Umbilical cord (tissue), 1 donor: ENCODE measurements at regions not wholly inside any gene's neighbourhood (a gene's known extent, or its start where the extent isn't known, plus 50 kb on each side); places are given as distances from the start of the nearest gene placed in this dataset.

Experiments
- DNase-seq: peaks from one replicate; pipeline ENCODE4 v3.0.0-alpha.2; 2015; ENCODE audit warnings: low spot score

DNA sequence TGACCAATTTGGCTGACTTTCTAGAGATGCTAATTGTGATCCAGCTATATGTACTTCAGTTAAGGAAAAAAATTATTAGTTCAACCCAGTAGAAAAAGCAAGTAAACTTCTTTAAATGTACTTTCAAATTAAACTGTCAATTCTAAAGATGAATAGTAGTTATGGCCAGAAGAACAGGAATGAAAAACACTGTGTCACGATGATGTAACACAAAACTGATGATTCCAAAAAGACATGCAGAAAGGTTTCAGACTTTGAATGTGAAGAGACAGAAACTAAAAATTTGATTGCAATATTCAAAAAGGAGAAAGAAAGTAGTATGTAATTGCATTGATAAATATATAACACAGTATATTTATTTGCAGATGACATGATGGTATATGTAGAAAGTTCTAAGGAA lies 127.3 kb upstream of the NR4A3 start:
- no peak for DNase-seq

DNA sequence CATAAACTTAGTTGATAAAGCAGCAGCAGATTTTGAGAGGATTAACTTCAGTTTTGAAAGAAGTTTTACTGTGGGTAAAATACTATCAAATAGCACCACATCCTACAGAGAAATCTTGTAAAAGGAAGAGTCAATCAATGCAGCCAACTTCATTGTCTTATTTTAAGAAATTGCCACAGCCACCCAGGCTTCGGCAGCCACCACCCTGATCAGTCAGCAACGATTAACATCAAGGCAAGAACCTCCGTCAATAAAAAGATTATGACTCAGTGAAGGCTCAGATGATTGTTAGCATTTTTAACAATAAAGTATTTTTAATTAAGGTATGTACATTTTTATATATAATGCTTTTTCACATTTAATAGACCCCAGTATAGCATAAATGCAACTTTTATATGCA lies 122.3 kb upstream of the NR4A3 start:
- no peak for DNase-seq

DNA sequence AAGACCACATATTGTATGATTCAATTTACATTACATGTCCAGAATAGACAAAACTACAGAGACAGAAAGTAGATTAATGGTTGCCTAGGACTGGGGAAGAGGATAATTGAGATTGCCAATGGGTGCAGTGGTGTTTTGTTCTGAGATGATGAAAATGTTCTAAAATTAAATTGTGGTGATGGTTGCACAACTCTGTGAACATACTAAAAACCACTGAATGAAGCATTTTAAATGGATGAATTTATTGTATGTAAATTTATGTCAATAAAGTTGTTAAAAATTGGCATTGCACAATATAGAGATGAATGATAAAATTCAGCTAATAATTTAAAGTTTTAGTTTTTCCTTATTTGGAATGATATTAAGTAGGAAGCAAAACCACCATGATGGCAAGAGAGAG lies 109.5 kb upstream of the NR4A3 start:
- no peak for DNase-seq

- DNase-seq: no peak
These were observed 107.8 kb upstream of the NR4A3 start for GRCh38 chr9:99713838-99714306.

GRCh38 chr9:99718631-99719030 lies 103.1 kb upstream of the NR4A3 start:
- DNase-seq: no peak

GRCh38 chr9:99720455-99721050 lies 101.1 kb upstream of the NR4A3 start:
- no peak for DNase-seq

- no peak for DNase-seq
These were observed 99.8 kb upstream of the NR4A3 start for GRCh38 chr9:99721898-99722297.

- DNase-seq: no peak
These were observed 98.8 kb upstream of the NR4A3 start for GRCh38 chr9:99722877-99723276.

- no peak for DNase-seq
These were observed 97.0 kb upstream of the NR4A3 start for GRCh38 chr9:99724640-99725039.

DNA sequence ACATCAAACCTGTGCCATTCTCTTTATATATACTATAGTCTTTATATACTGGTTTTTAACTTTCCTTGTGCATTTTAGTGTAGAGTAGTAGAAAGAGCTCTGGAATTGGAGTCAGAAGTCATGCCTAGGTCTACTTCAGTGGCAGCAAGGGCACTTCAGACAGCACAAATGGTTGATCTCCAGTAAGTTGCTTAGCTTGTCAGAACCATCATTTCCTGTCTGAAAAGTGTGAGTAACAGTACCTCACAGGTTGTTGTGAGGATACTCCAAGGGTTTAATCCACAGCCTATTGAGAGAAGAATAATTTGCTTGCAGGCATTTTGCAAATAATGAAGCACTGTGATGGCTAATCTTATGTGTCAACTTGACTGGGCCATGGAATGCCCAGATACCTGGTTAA lies 95.8 kb upstream of the NR4A3 start:
- DNase-seq: no peak

DNA sequence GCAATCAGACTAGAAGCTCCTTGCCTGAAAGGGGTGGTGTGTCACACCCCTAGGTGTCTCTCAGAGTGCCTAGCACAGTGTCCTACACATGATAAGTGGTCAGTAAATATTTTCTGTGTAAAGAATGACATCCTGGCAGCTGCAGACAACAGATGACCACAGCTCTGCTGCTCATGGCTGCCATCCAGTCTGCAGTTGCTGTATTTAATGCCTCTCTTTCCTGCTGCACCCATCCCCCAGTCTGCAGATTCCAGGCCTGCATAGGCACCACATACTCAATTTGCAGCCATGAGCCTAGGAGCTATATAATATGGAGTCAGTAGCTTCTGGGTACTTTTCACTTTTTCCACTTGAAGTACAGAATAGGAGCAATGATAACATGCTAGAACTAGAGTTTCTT lies 94.9 kb upstream of the NR4A3 start:
- DNase-seq: no peak

- no peak for DNase-seq
These were observed 91.6 kb upstream of the NR4A3 start for GRCh38 chr9:99730062-99730461.

DNA sequence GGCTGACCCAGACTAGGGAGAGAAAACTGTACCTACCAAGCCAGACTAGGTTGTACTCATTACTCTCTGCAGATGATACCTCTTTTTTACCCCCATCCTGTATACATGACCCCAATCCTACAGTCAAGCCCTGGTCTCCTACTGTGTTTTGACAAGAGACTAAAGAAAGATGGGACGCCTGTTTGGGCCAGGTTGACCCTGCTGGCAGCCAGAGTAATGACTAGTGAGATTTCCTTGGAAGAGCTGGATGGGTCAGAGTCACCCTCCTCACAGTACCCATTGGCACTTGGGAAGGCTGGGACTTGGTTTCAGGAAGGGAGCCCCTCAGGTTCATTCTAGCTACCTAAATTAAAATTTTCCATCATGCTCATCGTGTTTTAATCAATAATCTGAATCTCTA lies 89.7 kb upstream of the NR4A3 start:
- DNase-seq: no peak

DNA sequence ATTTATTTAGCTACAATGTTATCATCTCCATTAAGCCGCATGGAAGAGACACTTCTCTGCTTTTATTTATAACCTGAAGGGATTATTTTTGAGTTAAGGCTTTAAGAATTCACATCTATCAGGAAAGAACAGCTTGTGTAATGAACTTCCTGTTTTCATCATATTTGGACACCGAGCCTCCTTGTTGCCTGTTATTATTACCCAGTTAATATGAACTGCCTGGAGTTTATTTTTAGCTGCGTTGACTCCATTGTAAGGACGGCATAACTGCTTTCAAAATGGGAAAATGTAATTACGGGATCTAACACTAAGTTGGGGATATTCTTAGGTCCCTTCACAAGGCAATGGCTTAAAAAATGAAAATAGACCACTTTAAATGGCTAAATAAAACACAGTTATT lies 89.0 kb upstream of the NR4A3 start:
- no peak for DNase-seq

- DNase-seq: no peak
These were observed 86.6 kb upstream of the NR4A3 start for GRCh38 chr9:99735041-99735440.

DNA sequence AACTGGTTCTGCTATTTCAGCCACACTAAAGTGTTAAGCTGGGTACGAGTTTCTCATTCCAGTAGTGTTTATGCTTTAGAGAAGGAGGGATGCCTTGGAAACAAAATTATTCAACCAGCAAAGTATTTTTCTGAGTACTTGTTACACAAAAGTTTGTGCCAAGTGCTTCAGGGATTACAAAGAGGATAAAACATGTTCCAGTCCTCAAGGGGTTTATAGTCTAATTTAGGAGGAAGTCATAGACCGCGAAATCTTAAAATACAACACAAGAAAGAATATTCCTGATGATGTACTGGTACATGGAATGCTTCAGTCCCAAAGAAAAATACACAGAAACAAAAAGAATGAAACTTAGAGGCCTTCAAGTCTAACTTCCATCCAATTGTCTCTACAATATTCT lies 85.4 kb upstream of the NR4A3 start:
- no peak for DNase-seq

DNA sequence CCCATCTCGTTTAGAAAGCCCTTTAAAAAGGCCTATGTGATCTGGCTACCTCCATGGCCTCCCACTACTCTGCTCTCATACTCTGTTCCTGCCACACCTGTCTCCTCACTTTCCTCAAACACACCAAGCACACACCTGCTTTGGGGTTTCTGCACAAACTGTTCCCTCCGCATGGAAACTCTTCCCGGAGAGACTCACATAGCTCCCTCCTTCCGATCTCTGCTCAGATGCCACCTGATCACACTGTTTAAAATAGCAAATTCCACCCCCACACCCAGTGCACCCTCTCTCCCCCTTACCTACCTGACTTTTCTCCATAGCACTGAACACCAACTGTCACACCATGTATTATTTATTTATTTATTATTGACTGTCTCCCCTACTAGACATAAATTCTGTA lies 84.0 kb upstream of the NR4A3 start:
- DNase-seq: no peak

- no peak for DNase-seq
These were observed 78.7 kb upstream of the NR4A3 start for GRCh38 chr9:99743006-99743405.

- DNase-seq: no peak
These were observed 78.2 kb upstream of the NR4A3 start for GRCh38 chr9:99743455-99743854.

DNA sequence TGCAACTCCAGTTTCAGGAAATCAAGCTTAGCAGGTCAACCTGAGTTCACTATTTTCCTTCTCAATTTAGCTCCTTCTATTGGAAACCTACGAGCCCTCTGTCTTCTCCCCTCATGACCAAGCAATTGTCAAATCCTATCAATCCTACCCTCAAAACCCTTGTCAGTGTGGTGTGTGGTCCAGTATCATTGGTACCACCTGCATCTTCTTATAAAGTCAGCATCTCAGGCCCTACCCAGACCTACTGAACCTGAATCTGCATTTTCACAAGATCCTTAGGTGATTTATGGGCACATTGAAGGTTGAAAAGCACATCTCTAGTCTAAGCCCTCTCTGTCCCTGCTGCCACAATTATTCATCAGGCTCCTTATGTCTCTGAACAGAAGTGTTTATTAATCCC lies 77.6 kb upstream of the NR4A3 start:
- no peak for DNase-seq

- no peak for DNase-seq
These were observed 76.6 kb upstream of the NR4A3 start for GRCh38 chr9:99745085-99745484.

DNA sequence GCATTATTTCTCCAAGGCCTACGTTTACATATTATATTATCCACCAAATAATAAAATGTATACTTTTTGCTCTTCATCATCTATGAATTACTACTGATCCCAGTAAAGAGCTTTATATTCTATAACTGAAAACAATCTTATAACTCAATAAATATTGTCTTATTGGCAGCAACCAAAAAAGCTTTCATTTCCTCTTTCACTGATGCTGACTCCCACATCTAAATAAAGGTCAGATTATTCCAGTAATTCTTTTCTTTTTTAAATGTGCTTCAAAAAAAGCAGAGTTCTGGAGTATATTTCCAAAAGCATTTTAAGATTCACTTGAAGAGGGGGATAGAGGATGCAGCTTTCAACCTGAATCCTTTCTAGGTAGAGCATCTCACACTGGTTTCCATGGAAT lies 75.3 kb upstream of the NR4A3 start:
- no peak for DNase-seq

GRCh38 chr9:99748266-99748665 lies 73.4 kb upstream of the NR4A3 start:
- DNase-seq: no peak

GRCh38 chr9:99748676-99749075 lies 73.0 kb upstream of the NR4A3 start:
- peak; percentile 19 for DNase-seq
